ENCODE measurements at regions not wholly inside any gene's neighbourhood (a gene's known extent, or its start where the extent isn't known, plus 50 kb on each side); places are given as distances from the start of the nearest gene placed in this dataset.

DNA sequence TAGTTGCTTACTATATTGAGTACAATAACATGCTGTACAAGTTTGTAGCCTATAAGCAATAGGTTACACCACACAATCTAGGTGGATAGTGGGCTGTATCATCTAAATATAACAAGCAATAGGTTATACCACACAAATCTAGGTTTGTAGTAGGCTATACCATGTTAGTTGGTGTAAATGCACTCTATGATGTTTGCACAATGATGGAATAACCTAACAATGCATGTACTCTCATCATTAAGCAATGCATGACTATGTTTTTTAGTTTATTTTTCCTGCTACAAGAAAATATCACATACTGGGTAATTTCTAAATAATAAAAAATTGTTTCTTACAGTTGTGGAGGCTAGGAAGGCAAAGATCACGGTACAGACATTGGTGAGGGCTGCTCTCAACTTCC, 262.5 kb downstream of the SLITRK6 start:
- no peak overlapping the region for H3K4me3 ChIP-seq (ENCODE audit: low read depth, low read length)
- TF ChIP-seq, protein P1, sequence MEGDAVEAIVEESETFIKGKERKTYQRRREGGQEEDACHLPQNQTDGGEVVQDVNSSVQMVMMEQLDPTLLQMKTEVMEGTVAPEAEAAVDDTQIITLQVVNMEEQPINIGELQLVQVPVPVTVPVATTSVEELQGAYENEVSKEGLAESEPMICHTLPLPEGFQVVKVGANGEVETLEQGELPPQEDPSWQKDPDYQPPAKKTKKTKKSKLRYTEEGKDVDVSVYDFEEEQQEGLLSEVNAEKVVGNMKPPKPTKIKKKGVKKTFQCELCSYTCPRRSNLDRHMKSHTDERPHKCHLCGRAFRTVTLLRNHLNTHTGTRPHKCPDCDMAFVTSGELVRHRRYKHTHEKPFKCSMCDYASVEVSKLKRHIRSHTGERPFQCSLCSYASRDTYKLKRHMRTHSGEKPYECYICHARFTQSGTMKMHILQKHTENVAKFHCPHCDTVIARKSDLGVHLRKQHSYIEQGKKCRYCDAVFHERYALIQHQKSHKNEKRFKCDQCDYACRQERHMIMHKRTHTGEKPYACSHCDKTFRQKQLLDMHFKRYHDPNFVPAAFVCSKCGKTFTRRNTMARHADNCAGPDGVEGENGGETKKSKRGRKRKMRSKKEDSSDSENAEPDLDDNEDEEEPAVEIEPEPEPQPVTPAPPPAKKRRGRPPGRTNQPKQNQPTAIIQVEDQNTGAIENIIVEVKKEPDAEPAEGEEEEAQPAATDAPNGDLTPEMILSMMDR (IDR thresholded peaks at IDR 0.05; ENCODE audit: low read depth, low read length, missing control alignments), result no peak
- DNase-seq (ENCODE audit: low read depth), result no peak

DNA sequence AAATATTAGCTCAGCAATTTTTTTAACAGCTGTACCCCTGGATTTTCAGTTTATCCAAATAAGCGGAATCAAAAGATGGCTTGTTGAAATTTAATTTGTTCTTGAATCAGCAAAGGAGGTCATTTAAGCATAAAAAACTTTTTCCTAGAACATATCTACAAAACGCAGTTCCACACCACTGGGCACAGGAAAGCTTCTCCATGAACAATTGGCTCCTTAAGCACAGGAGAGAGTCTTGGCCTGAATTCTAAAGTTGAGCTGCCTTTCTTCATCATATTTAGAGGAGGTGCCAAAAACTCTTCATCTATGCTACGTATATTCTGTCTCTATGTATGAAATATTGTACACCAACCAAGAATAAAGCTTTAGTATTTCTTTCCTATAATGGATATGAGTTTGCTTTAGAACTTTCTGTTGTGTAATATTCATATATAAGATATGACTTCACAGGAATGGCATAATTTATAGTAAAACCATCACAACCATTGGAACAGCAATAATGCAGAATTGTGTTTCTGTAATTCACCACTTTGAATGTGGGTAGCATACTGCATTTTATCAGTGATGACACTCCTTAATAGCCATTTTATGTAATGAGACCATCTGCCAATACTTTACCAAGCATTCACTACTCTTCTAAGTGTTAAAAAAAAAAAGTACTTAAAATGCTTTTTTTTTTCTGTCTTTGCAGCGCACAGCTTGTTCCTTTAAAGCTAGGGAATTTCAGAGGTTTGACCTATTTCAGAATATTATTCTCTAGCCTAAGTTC, 263.7 kb downstream of the SLITRK6 start:
- no peak overlapping the region for H3K4me3 ChIP-seq (ENCODE audit: low read depth, low read length)
- TF ChIP-seq, protein P1 (IDR thresholded peaks at IDR 0.05; ENCODE audit: low read depth, low read length, missing control alignments), result no peak
- no peak for DNase-seq (ENCODE audit: low read depth)

DNA sequence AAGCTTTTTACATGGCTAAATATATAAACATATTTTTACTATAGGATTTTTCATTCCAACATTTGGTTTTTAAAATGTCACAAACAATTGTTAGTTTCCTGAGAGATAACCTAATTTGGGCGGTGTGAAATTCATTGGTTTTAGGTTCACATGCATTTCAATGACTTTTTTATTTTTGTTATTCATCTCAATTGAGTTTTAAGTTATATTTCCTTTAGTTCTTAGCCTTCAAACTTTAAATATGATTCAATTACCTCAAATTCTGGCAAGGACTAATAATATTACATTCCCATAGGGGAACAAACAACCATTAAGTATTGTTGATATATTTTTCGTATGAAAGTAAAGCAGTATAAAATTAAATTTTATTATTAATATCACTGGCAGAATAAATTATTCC, 265.3 kb downstream of the SLITRK6 start:
- DNase-seq (ENCODE audit: low read depth), result no peak
- H3K4me3 ChIP-seq (ENCODE audit: low read depth, low read length), result no peak overlapping the region
- TF ChIP-seq, protein P1 (IDR thresholded peaks at IDR 0.05; ENCODE audit: low read depth, low read length, missing control alignments), result no peak

DNA sequence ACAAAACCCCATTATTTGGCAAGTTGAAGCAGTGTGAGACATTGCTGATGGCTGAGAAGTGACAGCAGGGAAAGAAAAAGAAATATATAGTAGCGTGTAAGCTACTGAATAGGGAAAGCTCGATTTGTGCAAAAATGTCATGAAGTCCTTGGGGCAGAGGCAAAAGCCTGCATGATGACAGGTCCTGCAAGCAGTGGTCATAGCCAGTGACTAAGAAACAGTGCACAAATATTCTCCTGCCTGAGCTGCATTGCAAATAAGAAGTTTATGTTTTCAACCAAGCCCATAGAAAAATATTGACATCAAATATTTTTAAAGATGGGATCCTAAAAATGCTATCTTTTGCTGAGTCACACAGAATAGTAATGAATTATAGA, 270.0 kb downstream of the SLITRK6 start:
- TF ChIP-seq, protein P1 (IDR thresholded peaks at IDR 0.05; ENCODE audit: low read depth, low read length, missing control alignments), result no peak
- H3K4me3 ChIP-seq (ENCODE audit: low read depth, low read length), result no peak overlapping the region
- DNase-seq (ENCODE audit: low read depth), result no peak

DNA sequence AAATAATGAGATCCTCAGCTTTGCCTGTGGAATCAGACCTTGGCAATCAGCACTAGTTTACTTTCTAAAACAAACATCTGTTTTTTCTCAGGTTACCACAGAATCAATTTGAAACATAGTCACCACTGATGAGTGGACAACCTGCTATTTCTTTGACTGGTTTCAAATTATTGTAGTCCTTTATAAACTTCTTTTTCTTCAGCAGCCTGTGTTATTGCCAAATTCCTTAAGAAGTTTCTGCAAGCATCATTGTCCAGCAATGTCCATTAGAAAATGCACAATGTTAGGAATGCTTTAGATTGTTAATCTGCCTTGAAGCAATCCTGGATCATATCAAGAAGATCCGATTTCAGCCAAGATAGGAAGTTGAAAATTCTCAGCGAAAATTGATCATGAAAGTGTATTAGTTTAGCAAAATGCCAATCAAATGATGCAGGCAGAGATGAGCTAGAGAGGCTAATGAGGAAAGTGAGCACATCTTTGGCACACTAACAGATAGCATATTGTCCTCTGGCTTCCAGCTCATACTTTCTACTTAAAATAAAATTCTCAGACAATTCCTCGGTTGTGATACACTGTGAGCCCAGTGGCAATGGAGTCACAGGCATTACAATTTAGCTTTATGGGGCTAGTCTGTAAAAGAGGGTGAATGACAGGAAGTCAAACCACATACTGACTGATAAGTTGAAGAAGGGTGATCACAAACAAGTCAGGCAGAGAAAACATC, 270.6 kb downstream of the SLITRK6 start:
- TF ChIP-seq, protein P1 (IDR thresholded peaks at IDR 0.05; ENCODE audit: low read depth, low read length, missing control alignments), result no peak
- DNase-seq (ENCODE audit: low read depth), result no peak
- no peak overlapping the region for H3K4me3 ChIP-seq (ENCODE audit: low read depth, low read length)

DNA sequence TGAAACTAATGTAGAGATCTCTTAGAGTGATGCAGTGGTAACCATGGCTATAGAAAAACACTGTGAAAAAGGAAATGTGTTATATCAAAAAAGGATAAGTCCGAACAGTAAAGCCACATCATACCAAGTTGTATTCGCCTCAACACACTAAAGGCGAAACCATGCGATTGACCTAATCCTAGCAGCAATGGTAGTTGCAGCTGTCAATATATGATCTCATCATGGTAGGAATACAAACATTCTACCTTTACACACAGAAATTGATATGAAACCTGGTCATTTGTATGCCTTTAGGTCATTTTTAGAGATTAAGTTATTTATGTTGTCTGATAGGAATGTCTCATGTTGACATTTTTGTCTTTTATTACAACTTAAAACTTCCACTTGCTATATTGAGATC, 271.9 kb downstream of the SLITRK6 start:
- no peak overlapping the region for H3K4me3 ChIP-seq (ENCODE audit: low read depth, low read length)
- TF ChIP-seq, protein P1 (IDR thresholded peaks at IDR 0.05; ENCODE audit: low read depth, low read length, missing control alignments), result no peak
- no peak for DNase-seq (ENCODE audit: low read depth)

Data from GM12864 (cell line).